ENCODE measurements at regions not wholly inside any gene's neighbourhood (a gene's known extent, or its start where the extent isn't known, plus 50 kb on each side); places are given as distances from the start of the nearest gene placed in this dataset.

DNA sequence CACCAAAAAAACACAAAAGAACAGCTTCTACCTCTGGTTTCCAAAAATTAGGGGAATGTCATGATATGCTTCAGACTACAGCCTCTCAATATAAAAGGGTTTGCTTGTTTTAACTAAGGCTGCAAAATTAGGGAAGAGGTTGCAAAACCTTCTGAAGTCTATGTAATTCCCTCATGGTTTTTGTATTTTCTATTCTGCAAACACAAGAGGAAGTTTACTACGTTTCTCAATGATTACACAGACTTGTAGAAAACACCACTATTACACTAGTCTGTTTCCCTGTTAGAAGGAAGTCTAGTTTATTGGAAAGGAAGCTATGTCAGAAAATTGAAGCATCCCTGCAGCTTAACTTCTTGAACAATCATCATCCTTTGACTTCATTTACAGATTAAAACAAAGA lies 229.7 kb upstream of the FMN2 start:
- DNase-seq: no peak
- Mint-ChIP-seq H3K9me3 (ENCODE audit: low read depth) (no peaks in the 10 kb centered on the region), H3K27ac (no peak overlapping the region), H3K27me3 (no peaks in the 10 kb centered on the region), H3K36me3 (ENCODE audit: low read depth) (no peaks in the 10 kb centered on the region), H3K4me3 (no peak overlapping the region), H3K4me1 (no peaks in the 10 kb centered on the region)
- POLR2A ChIA-PET: no interaction called here
- ATAC-seq: no peak
- CTCF ChIA-PET: no interaction called here
- intact Hi-C loops (cut with DNase I, micrococcal nuclease): no loop called here

DNA sequence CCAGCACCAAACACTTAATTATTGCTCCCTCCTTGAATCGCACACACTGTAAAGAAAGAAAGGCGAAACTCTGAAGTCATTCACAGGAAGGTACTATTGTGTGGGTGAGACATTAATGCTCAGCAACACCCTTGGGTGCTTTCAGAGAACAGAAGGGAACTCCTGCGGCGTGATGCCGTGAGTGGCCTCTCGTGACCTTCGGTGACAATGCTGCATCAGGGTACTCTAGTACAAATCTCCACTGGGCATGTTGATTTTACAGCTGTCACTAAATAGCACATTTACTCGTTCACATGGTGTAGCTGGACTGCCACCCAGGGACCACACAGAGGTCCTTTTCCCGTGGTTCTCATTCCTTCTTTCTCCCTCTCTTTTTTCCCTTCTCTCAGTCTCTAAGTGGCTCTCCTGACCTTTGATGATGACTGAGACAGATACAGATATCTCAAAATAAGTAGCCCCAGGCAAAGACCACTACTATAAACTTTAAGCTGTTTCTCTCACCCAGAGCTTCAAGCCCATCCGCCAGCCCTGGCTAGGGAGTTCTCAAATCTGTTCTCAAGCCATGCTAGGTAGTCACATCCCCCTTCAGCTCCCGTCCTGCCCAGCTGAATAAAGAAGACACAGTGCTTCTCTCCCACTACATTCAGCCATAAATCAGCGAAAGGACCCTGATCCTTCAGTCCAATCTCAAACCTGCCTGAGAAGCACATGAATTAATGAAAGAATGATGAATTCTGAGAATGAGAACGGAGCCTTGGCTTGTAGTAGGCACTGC lies 223.4 kb upstream of the FMN2 start:
- no peak for ATAC-seq
- ChIA-PET CTCF (interaction anchor here (1.0 kb wide), 1 partner anchor 30 kb away, joined by 3 read pairs; no protein-coding TSS in a partner anchor), POLR2A (no interaction called here)
- no peaks in the 10 kb centered on the region for H3K27me3 Mint-ChIP-seq
- no peak overlapping the region for H3K27ac Mint-ChIP-seq
- H3K4me3 Mint-ChIP-seq: no peak overlapping the region
- H3K36me3 Mint-ChIP-seq (ENCODE audit: low read depth): no peaks in the 10 kb centered on the region
- H3K4me1 Mint-ChIP-seq: no peaks in the 10 kb centered on the region
- intact Hi-C loops (cut with DNase I, micrococcal nuclease): no loop called here
- no peaks in the 10 kb centered on the region for H3K9me3 Mint-ChIP-seq (ENCODE audit: low read depth)
- DNase-seq: no peak

DNA sequence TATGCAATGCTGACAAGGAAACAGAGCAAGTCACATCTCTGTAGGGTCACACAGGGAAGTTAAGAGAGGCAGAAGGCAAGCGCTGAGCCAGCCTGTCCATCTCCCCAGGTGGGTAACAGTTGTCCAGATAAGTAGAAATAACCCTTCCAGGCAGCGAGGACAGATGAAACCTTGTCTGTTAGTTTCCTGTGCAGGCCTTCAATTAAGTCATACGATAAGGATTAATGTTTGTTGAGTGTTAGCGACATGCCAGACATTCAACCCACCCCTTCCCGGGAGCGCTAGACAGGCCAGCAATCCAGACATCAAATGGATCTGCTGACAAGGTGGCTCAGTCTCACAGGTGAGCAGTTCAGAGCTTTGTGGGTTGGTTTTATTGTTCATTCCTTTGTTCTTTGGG lies 221.5 kb upstream of the FMN2 start:
- no peak overlapping the region for H3K27ac Mint-ChIP-seq
- no peaks in the 10 kb centered on the region for H3K27me3 Mint-ChIP-seq
- ChIA-PET CTCF (no interaction called here), POLR2A (no interaction called here)
- no peak for ATAC-seq
- H3K4me1 Mint-ChIP-seq: no peaks in the 10 kb centered on the region
- H3K9me3 Mint-ChIP-seq (ENCODE audit: low read depth): no peaks in the 10 kb centered on the region
- intact Hi-C loops (cut with DNase I, micrococcal nuclease): no loop called here
- no peak for DNase-seq
- H3K36me3 Mint-ChIP-seq (ENCODE audit: low read depth): no peaks in the 10 kb centered on the region
- H3K4me3 Mint-ChIP-seq: no peak overlapping the region

DNA sequence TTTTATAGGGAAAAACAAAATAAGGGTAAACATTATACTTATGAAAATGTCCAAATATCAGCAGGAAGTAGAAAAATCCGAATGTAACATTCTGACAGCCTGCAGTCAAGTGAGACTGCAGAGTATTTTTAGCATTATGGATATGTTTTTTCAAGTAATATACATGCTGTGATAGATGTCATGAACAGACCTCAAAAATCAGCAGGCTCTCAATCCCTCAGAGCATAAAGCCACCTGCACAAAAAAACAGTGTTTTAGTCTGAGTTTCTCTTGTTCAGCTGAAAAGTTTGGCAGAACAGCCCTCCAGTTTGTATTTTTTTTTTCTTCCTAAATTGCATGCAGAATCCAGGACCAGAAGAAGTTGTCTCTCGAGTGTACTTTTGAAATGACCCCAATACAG lies 219.1 kb upstream of the FMN2 start:
- H3K27me3 Mint-ChIP-seq: no peaks in the 10 kb centered on the region
- no peaks in the 10 kb centered on the region for H3K9me3 Mint-ChIP-seq (ENCODE audit: low read depth)
- H3K4me3 Mint-ChIP-seq: no peak overlapping the region
- ChIA-PET POLR2A (no interaction called here), CTCF (interaction anchor here (0.8 kb wide), 2 partner anchors 57 to 157 kb away, joined by 3 to 4 read pairs; no protein-coding TSS in a partner anchor)
- intact Hi-C loops (cut with DNase I, micrococcal nuclease): no loop called here
- DNase-seq (no peak), ATAC-seq (no peak)
- H3K27ac Mint-ChIP-seq: no peak overlapping the region
- H3K36me3 Mint-ChIP-seq (ENCODE audit: low read depth): no peaks in the 10 kb centered on the region
- no peaks in the 10 kb centered on the region for H3K4me1 Mint-ChIP-seq

DNA sequence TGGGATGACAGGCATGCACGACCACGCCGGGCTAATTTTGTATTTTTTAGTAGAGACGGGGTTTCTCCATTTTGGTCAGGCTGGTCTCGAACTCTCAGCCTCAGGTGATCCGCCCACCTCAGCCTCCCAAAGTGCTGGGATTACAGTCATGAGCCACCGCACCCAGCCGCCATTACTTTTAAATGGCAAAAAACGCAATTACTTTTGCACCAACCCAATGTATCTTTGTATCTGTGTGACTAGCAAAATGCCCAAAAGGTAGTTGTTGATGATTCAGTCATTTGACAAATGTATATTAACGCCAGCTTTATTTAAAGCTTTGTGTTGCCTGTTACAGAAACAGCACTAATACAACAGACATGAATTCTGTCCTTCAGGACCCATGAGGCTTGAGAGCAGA lies 216.9 kb upstream of the FMN2 start:
- Mint-ChIP-seq H3K9me3 (ENCODE audit: low read depth) (no peaks in the 10 kb centered on the region), H3K4me1 (no peaks in the 10 kb centered on the region), H3K27me3 (no peaks in the 10 kb centered on the region), H3K4me3 (no peak overlapping the region), H3K27ac (no peak overlapping the region), H3K36me3 (ENCODE audit: low read depth) (no peaks in the 10 kb centered on the region)
- intact Hi-C loops (cut with DNase I, micrococcal nuclease): no loop called here
- no peak for ATAC-seq
- CTCF ChIA-PET: no interaction called here
- POLR2A ChIA-PET: no interaction called here
- DNase-seq: no peak

DNA sequence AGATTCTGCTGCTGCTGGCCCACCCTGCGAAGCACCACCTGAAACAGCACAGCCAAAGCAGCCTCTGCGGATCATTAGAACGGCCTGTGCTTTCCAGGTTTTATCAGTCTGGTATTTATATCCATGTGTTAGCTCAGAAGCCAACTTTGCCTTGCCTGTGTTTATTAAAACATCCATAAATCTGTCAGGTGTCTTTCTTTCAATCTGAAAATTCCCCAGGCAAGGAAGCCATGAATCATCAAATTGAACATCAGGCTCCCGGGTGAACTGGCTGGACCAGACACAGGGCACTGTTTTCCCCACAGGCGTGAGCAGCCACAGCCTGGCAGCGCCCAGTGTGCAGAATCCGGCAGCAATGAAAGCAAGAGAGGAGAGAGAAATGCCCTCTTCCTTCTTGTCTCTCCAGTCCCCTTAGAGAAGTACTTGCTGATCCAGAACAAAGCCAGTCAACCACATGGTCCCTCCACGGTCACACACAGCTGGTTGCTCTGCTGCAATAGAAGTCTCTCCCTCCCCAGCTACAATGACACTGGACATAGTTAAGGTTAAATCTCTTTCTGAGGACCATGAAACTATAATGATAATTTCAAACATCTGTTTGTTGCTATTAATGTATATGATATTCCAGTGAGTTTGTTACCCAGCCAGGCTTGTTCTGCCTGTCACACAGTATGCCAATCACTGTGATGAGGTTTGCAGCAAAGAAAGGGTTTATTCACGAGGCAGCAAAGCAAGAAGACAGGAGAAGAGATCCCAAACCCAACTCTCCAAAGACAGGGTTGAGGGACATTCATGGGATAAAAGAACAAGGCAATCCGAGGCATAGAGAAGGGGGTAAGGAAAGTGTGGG lies 212.1 kb upstream of the FMN2 start:
- CTCF ChIA-PET: no interaction called here
- ATAC-seq (no peak), DNase-seq (no peak)
- Mint-ChIP-seq H3K27ac (no peak overlapping the region), H3K27me3 (no peaks in the 10 kb centered on the region), H3K4me1 (no peaks in the 10 kb centered on the region), H3K4me3 (no peak overlapping the region), H3K9me3 (ENCODE audit: low read depth) (no peaks in the 10 kb centered on the region), H3K36me3 (ENCODE audit: low read depth) (no peaks in the 10 kb centered on the region)
- intact Hi-C loops (cut with DNase I, micrococcal nuclease): no loop called here
- POLR2A ChIA-PET: no interaction called here

DNA sequence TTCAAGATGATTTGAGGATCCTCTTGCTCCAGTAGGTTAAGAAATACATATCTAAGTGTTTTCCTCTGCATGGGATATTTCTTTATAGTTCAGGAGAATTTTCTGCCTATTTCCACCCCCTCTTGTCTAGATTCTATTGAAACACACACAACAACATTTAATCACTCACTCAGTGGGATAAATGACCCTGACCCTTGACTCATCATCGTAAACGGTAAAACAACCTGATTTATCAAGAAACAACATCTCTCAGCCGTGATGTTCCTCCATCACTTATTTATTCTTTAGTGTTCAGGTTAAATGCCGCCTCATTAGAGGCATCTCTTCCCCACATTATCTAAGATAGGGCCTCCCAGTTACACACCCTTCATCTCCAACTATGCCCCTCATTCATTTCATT lies 208.7 kb upstream of the FMN2 start:
- DNase-seq (no peak), ATAC-seq (no peak)
- no peaks in the 10 kb centered on the region for H3K27me3 Mint-ChIP-seq
- no peaks in the 10 kb centered on the region for H3K36me3 Mint-ChIP-seq (ENCODE audit: low read depth)
- H3K27ac Mint-ChIP-seq: no peak overlapping the region
- ChIA-PET CTCF (interaction anchor here (1.6 kb wide), 1 partner anchor 15 kb away, joined by 3 read pairs; no protein-coding TSS in a partner anchor), POLR2A (no interaction called here)
- no peak overlapping the region for H3K4me3 Mint-ChIP-seq
- H3K4me1 Mint-ChIP-seq: no peaks in the 10 kb centered on the region
- intact Hi-C loops (cut with DNase I, micrococcal nuclease): no loop called here
- no peaks in the 10 kb centered on the region for H3K9me3 Mint-ChIP-seq (ENCODE audit: low read depth)

DNA sequence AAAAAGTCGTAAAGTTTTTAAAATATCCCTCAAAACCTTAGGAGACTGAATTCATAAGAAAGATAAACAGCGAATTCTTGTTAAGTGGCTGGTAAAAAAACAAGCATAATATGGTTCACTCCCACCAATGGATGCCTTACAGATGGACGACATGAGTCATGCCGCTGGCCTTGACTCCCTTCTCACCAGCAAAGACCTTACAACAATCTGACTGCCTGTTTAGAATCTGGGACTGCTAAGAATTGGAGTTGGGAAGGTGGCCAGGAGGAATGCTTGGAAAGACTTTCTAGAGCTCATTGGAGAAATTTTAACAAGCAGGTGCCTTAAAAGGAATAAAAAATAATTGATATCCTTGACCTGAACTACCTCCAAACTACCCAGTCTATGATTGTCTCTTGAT lies 206.9 kb upstream of the FMN2 start:
- no peaks in the 10 kb centered on the region for H3K36me3 Mint-ChIP-seq (ENCODE audit: low read depth)
- ChIA-PET CTCF (no interaction called here), POLR2A (no interaction called here)
- H3K9me3 Mint-ChIP-seq (ENCODE audit: low read depth): no peaks in the 10 kb centered on the region
- DNase-seq (no peak), ATAC-seq (no peak)
- no peak overlapping the region for H3K27ac Mint-ChIP-seq
- H3K27me3 Mint-ChIP-seq: no peaks in the 10 kb centered on the region
- intact Hi-C loops (cut with DNase I, micrococcal nuclease): no loop called here
- H3K4me3 Mint-ChIP-seq: no peak overlapping the region
- no peaks in the 10 kb centered on the region for H3K4me1 Mint-ChIP-seq

DNA sequence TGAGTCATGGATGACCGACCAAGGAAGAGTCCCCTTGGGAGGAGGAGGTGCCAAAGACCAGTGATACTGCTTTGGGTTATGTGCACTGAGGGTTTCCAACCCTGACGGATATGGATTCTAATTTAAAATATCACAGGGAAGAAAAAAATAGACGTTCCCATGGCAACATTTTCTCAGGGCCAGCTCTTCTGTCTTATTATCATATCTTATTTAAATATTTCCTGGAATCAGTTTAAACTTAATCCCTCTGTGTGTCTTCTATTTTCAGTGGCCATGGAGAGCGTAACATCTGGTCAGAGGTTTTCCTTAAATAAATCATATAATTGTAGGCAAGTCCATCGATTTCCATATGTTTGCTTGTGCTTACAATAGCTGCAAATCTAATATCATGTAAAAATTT lies 205.4 kb upstream of the FMN2 start:
- Mint-ChIP-seq H3K4me1 (no peaks in the 10 kb centered on the region), H3K27ac (no peak overlapping the region), H3K9me3 (ENCODE audit: low read depth) (no peaks in the 10 kb centered on the region), H3K27me3 (no peaks in the 10 kb centered on the region), H3K36me3 (ENCODE audit: low read depth) (no peaks in the 10 kb centered on the region), H3K4me3 (no peak overlapping the region)
- intact Hi-C loops (cut with DNase I, micrococcal nuclease): no loop called here
- POLR2A ChIA-PET: no interaction called here
- CTCF ChIA-PET: interaction anchor here (0.6 to 2.6 kb wide), 2 partner anchors 11 to 437 kb away, joined by 3 to 16 read pairs; no protein-coding TSS in a partner anchor
- no peak for ATAC-seq
- DNase-seq: no peak

DNA sequence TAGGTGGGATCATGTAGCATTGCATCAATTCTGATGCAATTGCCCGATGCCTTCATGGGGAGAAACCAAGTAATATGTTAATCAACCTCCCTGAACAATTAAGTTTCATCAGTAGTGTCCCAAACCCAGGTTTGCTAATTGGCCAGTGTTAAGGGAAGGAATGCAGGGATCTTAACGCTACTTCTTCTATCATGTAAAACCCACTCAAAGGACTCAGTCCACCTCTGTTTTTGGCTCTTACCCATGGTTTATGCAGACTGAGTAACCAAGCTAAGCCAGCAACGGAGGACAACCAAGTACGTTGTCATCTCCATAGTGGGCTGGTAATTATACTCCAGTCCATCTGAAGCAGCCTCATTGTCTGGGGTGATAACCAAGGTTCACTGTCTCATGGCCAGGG lies 203.0 kb upstream of the FMN2 start:
- DNase-seq: no peak
- CTCF ChIA-PET: no interaction called here
- POLR2A ChIA-PET: no interaction called here
- Mint-ChIP-seq H3K27ac (no peak overlapping the region), H3K4me1 (no peaks in the 10 kb centered on the region), H3K4me3 (no peak overlapping the region), H3K27me3 (no peaks in the 10 kb centered on the region), H3K36me3 (ENCODE audit: low read depth) (no peaks in the 10 kb centered on the region), H3K9me3 (ENCODE audit: low read depth) (no peaks in the 10 kb centered on the region)
- intact Hi-C loops (cut with DNase I, micrococcal nuclease): no loop called here
- ATAC-seq: no peak

DNA sequence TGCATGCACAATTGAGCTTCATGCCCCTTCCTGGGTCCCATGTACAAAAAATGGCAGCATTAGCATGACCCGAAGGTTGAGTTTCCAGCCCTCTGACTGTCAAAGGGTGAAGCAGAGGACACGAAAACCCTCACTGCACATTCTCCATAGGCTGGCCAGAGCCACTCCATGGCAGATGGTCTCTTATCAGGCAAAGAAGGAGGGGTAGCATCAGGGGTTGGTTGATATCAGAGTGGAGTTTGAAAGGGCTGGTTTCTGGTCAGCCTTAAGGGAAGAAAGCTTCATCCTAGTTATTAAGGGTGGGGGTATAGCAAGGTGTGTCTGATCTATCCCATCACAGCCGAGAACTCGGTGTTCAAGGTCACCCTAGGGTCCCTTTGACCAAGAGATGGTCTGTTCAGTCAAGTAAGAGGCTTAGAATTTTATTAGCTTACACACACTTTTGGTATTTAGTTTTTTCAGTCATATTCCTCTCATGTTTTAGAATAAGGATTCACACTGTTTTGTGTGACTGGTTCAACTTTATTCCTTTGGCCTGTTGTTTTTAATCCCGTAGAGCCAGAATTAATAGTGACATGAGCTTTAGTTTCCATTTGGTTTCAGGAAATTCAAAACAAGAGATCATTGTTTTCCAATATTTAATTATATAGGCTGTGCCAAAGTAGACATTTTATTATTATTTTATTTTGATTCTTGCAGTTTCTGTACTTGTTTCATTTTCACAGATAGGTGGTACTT lies 199.9 kb upstream of the FMN2 start:
- Mint-ChIP-seq H3K4me1 (no peaks in the 10 kb centered on the region), H3K4me3 (no peak overlapping the region), H3K27ac (no peak overlapping the region), H3K36me3 (ENCODE audit: low read depth) (no peaks in the 10 kb centered on the region), H3K9me3 (ENCODE audit: low read depth) (no peaks in the 10 kb centered on the region), H3K27me3 (peaks cover 4% of the 10 kb centered on the region)
- CTCF ChIA-PET: interaction anchor here (0.6 to 2.1 kb wide), 5 partner anchors 9 to 87 kb away, joined by 3 to 5 read pairs (median 3); no protein-coding TSS in a partner anchor
- no peak for DNase-seq
- POLR2A ChIA-PET: no interaction called here
- intact Hi-C loops (cut with DNase I, micrococcal nuclease): loop anchor here in 1 of 2 experiments (10.0 kb wide), 1 partner anchor 317 kb away; no protein-coding TSS in a partner anchor
- ATAC-seq: no peak
